H1 (cell line): ENCODE measurements at regions not wholly inside any gene's neighbourhood (a gene's known extent, or its start where the extent isn't known, plus 50 kb on each side); places are given as distances from the start of the nearest gene placed in this dataset.

Experiments used
- CHD1 ChIP-seq: IDR thresholded peaks from 2 replicates; pipeline ENCODE4 v1.6.1; 2012; ENCODE audit warnings: low read depth, low read length, improper control_type of control experiment
- HDAC6 ChIP-seq: IDR thresholded peaks from one replicate; pipeline ENCODE4 v1.7.1; 2012; ENCODE audit warnings: low read depth, mild to moderate bottlenecking, inconsistent platforms, low read length, moderate library complexity
- KDM4A ChIP-seq: IDR thresholded peaks from one replicate; pipeline ENCODE4 v1.7.1; 2012; ENCODE audit warnings: low read depth, mild to moderate bottlenecking, moderate library complexity, low read length, inconsistent platforms; ENCODE audit not compliant: severe bottlenecking
- PHF8 ChIP-seq: fragments of 200-600 bp; sonication (generic); conservative IDR thresholded peaks from 2 replicates; pipeline ENCODE4 v1.7.1; 2012; ENCODE audit warnings: low read depth, mild to moderate bottlenecking, inconsistent platforms, low read length, moderate library complexity
- POLR2AphosphoS5 ChIP-seq: IDR thresholded peaks from 2 replicates; pipeline ENCODE4 v1.6.1; 2011; ENCODE audit warnings: low read depth, low read length
- RXRA ChIP-seq: IDR thresholded peaks from 2 replicates; pipeline ENCODE4 v1.6.1; 2011; ENCODE audit warnings: low read depth, mild to moderate bottlenecking, low read length, moderate library complexity; ENCODE audit not compliant: insufficient read depth
- SRF ChIP-seq: IDR thresholded peaks from 2 replicates; pipeline ENCODE4 v1.6.1; 2011; ENCODE audit warnings: mild to moderate bottlenecking, low read depth, low read length, moderate library complexity

DNA sequence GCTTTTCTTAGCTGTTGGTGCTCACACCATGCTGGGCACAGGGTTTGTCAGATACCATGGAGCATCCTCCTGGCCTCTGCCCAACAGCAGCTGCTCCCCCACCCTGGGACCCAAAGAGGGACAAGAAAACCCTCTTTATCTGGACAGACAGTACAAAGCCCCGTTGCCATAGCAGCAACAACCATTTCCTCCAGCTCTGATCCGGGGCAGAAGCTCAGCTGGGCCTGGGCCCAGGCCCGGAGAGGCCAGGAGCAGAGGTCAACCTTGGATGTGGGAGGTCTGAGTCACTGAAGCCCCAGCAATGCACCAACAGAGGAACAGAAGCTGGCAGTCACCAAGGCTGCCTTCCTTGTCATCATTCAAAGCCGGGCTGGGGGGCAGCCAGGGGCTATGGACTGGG, 228.4 kb upstream of the POU3F1 start (continued):
- no peak for TF ChIP-seq CHD1
- no peak for TF ChIP-seq POLR2AphosphoS5
- no peak for TF ChIP-seq KDM4A
- no peak for TF ChIP-seq SRF
- TF ChIP-seq PHF8, result no peak
- no peak for TF ChIP-seq RXRA
- TF ChIP-seq HDAC6, result no peak
